Liver (tissue), 8 donors: ENCODE measurements at regions not wholly inside any gene's neighbourhood (a gene's known extent, or its start where the extent isn't known, plus 50 kb on each side); places are given as distances from the start of the nearest gene placed in this dataset.

ENCODE experiments used
- DNase-seq: peaks from one replicate; pipeline ENCODE4 v3.0.0-alpha.2; 2017; ENCODE audit warnings: low spot score
- H3K27ac ChIP-seq, 2 donors: one replicate each; pipeline ENCODE4 v1.7.0; 2013; ENCODE audit warnings: inconsistent platforms in 2 of 2, low read length in 2 of 2, control low read depth in 1 of 2, low read depth in 1 of 2, mild to moderate bottlenecking in 1 of 2
- H3K27me3 ChIP-seq, 4 donors: one replicate each; pipeline versions ENCODE4 v1.6.1 to v1.7.0; 2013; ENCODE audit warnings: low read length in 3 of 4, inconsistent platforms in 1 of 4, mild to moderate bottlenecking in 1 of 4, moderate library complexity in 1 of 4; ENCODE audit not compliant: control insufficient read depth in 4 of 4, insufficient read depth in 4 of 4
- H3K36me3 ChIP-seq, 4 donors: one replicate each; pipeline versions ENCODE4 v1.6.1 to v1.7.0; 2013; ENCODE audit warnings: low read length in 3 of 4, mild to moderate bottlenecking in 3 of 4, low read depth in 1 of 4, moderate library complexity in 1 of 4; ENCODE audit not compliant: control insufficient read depth in 4 of 4, insufficient read depth in 3 of 4
- H3K4me1 ChIP-seq, 4 donors: one replicate each; pipeline versions ENCODE4 v1.6.1 to v1.7.0; 2013; ENCODE audit warnings: low read length in 3 of 4, mild to moderate bottlenecking in 3 of 4, moderate library complexity in 1 of 4; ENCODE audit not compliant: control insufficient read depth in 4 of 4, insufficient read depth in 4 of 4
- H3K4me3 ChIP-seq, 3 donors: one replicate each; pipeline versions ENCODE4 v1.6.1 to v1.7.0; 2013; ENCODE audit warnings: low read length in 3 of 3, control low read depth in 1 of 3, low read depth in 1 of 3, mild to moderate bottlenecking in 1 of 3
- H3K9ac ChIP-seq, 2 donors: one replicate each; pipeline ENCODE4 v1.7.0; 2013; ENCODE audit warnings: low read length in 2 of 2, mild to moderate bottlenecking in 2 of 2, moderate library complexity in 2 of 2, control low read depth in 1 of 2, low read depth in 1 of 2
- H3K9me3 ChIP-seq, 4 donors: one replicate each; pipeline versions ENCODE4 v1.6.1 to v1.7.0; 2013; ENCODE audit warnings: low read length in 3 of 4; ENCODE audit not compliant: control insufficient read depth in 4 of 4
- ATF3 ChIP-seq: IDR thresholded peaks from 2 replicates; pipeline ENCODE4 v1.6.1; 2016; ENCODE audit warnings: antibody characterized with exemption
- CTCF ChIP-seq: fragments of 150-350 bp; IDR thresholded peaks from 2 replicates; pipeline ENCODE4 v1.5.1; 2017; ENCODE audit warnings: improper control_type of control experiment, low read depth, low read length; ENCODE audit not compliant: missing input control
- EGR1 ChIP-seq, 2 donors: IDR thresholded peaks; 2 replicates each; pipeline ENCODE4 v1.6.1; 2016 to 2018; ENCODE audit warnings: antibody characterized with exemption in 2 of 2, low read depth in 2 of 2
- FOXA1 ChIP-seq: IDR thresholded peaks from 2 replicates; pipeline ENCODE4 v1.6.1; 2016; ENCODE audit warnings: antibody characterized with exemption
- FOXA2 ChIP-seq: IDR thresholded peaks from 2 replicates; pipeline ENCODE4 v1.6.1; 2016; ENCODE audit warnings: antibody characterized with exemption
- GABPA ChIP-seq, 2 donors: IDR thresholded peaks in 1 of 2; conservative IDR thresholded peaks in 1 of 2; 2 replicates each; pipeline ENCODE4 v1.6.1; 2016; ENCODE audit warnings: antibody characterized with exemption in 2 of 2, mild to moderate bottlenecking in 1 of 2, moderate library complexity in 1 of 2
- HNF4A ChIP-seq, 2 donors: conservative IDR thresholded peaks; 2 replicates each; pipeline ENCODE4 v1.6.1; 2016; ENCODE audit warnings: antibody characterized with exemption in 2 of 2, mild to moderate bottlenecking in 2 of 2
- HNF4G ChIP-seq: IDR thresholded peaks from 2 replicates; pipeline ENCODE4 v1.6.1; 2016; ENCODE audit warnings: antibody characterized with exemption
- JUND ChIP-seq, 2 donors: IDR thresholded peaks; 2 replicates each; pipeline ENCODE4 v1.6.1; 2016; ENCODE audit warnings: antibody characterized with exemption in 2 of 2
- MAX ChIP-seq: IDR thresholded peaks from 2 replicates; pipeline ENCODE4 v1.6.1; 2016; ENCODE audit warnings: antibody characterized with exemption
- RAD21 ChIP-seq, 2 donors: IDR thresholded peaks; 2 replicates each; pipeline ENCODE4 v1.6.1; 2016; ENCODE audit warnings: antibody characterized with exemption in 2 of 2, mild to moderate bottlenecking in 2 of 2
- REST ChIP-seq: IDR thresholded peaks from 2 replicates; pipeline ENCODE4 v1.6.1; 2016; ENCODE audit warnings: antibody characterized with exemption, mild to moderate bottlenecking
- RXRA ChIP-seq, 2 donors: IDR thresholded peaks; 2 replicates each; pipeline ENCODE4 v1.6.1; 2017 to 2018; ENCODE audit warnings: antibody characterized with exemption in 2 of 2, mild to moderate bottlenecking in 1 of 2
- SP1 ChIP-seq: IDR thresholded peaks from 2 replicates; pipeline ENCODE4 v1.6.1; 2018; ENCODE audit warnings: antibody characterized with exemption, mild to moderate bottlenecking
- YY1 ChIP-seq: IDR thresholded peaks from 2 replicates; pipeline ENCODE4 v1.6.1; 2016; ENCODE audit warnings: antibody characterized with exemption, mild to moderate bottlenecking
- ZBTB33 ChIP-seq: IDR thresholded peaks from 2 replicates; pipeline ENCODE4 v1.6.1; 2016; ENCODE audit warnings: antibody characterized with exemption
- WGBS: extraction: QIAGEN DNeasy Blood & Tissue Kit; methylation state at CpG from one replicate; pipeline ENCODE4 v1.1.7; 2013; 5-methylcytosine and 5-hydroxymethylcytosine counted together
- donor health status: healthy.
- donor health status: healthy.
- donor health status: healthy.
- donor health status: healthy.
- donor health status: healthy.

GRCh38 chr4:62135565-62136156 is 935.5 kb downstream of the ADGRL3 start:
- no peak for TF ChIP-seq JUND (IDR thresholded peaks at IDR 0.05)
- no peak for TF ChIP-seq FOXA2
- no peak for TF ChIP-seq HNF4G
- Histone ChIP-seq H3K9ac (no peak overlapping the region), H3K4me1 (no peaks in the 10 kb centered on the region), H3K4me3 (no peak overlapping the region), H3K27ac (no peak overlapping the region), H3K9me3 (peaks cover 0 to 2% (median under 1%) of the 10 kb centered on the region in 4 donors), H3K27me3 (no peaks in the 10 kb centered on the region), H3K36me3 (no peaks in the 10 kb centered on the region)
- WGBS: 63% methylated on average over 1 of the region's 1 CpG
- no peak for DNase-seq

- Histone ChIP-seq H3K9me3 (peaks cover 0 to 2% (median under 1%) of the 10 kb centered on the region in 4 donors), H3K36me3 (no peaks in the 10 kb centered on the region), H3K4me3 (no peak overlapping the region), H3K9ac (no peak overlapping the region), H3K4me1 (no peaks in the 10 kb centered on the region), H3K27me3 (no peaks in the 10 kb centered on the region), H3K27ac (no peak overlapping the region)
- 61% methylated on average over 6 of the region's 6 CpGs for WGBS
- no peak for TF ChIP-seq HNF4A (conservative IDR thresholded peaks at IDR 0.05)
- no peak for TF ChIP-seq REST
- no peak for TF ChIP-seq RAD21 (IDR thresholded peaks at IDR 0.05)
- no peak for TF ChIP-seq FOXA1
- TF ChIP-seq RXRA (IDR thresholded peaks at IDR 0.05): no peak
- no peak for TF ChIP-seq SP1
- TF ChIP-seq ATF3: no peak
- TF ChIP-seq EGR1 (IDR thresholded peaks at IDR 0.05; ENCODE audit: low read depth in 2 of 2): no peak
- no peak for TF ChIP-seq YY1
- TF ChIP-seq JUND (IDR thresholded peaks at IDR 0.05): no peak
- no peak for TF ChIP-seq FOXA2
- no peak for TF ChIP-seq CTCF
- TF ChIP-seq GABPA (IDR thresholded peaks at IDR 0.05 in 1 of 2, conservative IDR thresholded peaks at IDR 0.05 in 1 of 2): no peak
- TF ChIP-seq ZBTB33: no peak
- TF ChIP-seq MAX: no peak
- no peak for DNase-seq
Observed at GRCh38 chr4:62133977-62134376, 933.9 kb downstream of the ADGRL3 start.
